ENCODE measurements at regions not wholly inside any gene's neighbourhood (a gene's known extent, or its start where the extent isn't known, plus 50 kb on each side); places are given as distances from the start of the nearest gene placed in this dataset.

DNA sequence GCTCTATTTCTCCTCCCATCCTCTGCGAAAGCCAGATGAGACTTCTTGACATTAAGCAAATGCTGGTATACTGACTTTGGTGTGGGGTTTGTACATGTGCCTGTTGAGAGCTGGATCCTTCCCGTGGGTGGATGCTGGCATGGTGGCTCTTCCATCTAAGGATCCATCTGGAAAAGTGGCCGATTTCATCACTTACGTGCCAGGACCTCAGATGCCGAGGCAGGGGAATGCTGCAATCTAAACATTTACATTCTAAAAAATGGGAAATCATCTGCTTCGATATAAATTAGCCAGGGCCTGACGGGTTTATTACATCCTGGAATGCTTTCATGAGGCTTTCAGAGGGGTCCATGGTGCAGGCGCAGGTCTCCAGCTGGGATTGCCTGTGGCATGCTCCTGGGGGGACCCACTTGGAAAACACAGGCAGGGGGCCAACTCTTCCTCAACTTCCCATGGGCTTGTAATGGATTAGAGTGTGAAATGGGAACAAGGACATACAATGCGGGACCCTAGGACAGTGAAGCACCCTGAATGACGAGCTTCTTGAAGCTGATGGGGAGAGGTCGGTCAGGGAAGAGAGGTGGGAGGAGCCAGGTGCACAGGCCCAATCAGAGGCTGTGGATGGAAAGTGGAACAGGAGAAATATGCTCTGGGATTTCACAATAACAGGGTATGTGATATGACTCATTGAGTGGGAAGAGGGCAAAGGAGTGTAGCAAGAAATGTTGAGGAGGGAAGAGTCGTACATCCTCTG, 105.5 kb upstream of the PITX1 start:
- DNase-seq (ENCODE audit: low read depth) = no peak

DNA sequence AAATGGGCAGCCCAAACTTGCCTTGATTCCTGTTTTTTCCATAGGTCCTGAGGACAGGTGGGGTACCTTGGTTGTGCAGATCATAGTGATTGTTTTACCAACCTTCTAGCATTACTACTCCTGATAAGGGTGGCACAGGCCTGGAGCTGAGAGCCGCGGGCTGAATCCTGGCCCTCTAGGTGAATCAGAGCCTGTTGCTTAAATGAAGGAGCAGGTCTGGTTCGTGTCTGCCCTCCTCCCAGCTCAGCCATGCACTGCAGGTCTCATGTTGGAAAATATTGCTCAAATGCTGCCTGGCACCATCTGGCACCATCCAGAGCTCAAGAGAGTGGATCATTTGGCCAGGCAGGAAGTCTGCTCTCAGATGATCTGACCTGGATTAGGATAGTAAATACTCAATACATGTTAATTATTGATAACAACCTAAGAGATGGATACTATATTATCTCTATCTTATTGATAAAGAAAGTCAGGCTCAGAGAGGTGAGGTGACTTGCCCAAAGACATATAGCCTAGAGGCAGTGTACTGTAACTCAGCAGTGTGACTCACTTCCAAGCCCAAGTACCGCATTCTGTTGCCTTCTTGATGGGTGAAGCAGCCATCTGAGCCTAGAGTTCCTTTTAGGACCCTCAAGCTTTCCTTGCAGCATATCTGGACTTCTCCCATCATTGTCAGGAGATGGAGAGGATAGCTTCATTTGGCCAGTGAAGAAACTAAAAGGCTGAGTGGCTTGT, 104.3 kb upstream of the PITX1 start:
- no peak for DNase-seq (ENCODE audit: low read depth)

DNA sequence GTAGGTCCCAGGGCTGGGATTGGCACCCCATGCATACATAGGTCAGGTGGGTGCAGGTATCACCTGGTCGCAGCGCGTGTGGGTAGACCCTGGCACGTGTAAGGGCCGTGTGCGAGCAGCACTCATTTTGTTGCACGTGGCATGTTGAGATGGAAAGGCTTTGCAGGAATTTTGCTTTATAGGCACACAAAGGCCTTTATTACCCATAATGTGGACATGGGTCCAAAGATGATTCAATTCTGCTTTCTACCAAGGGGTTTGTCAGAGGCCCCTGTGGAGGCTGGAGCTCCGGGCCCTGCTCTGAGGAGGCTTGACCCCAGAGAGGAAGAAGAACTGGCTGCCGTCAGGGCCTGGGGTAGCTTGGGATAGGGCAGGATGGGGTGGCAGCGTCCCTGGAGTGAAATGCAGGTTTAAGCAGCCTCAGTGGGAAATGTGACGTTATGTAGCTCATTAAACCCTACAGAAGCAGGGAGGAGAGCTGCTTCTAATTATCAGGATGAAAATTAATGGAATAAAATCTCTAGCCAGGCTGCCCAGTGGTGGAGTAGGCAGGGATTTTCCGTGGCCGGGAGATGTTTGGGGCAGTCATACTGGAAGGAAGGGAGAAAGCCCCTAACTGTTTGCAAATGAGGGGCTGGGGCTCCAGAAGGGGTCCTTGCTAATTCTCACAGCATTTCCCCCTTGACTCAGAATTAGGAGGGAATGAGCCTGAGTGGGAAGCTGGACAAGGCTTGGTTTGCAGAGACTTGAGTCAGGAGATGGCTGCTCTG, 103.3 kb upstream of the PITX1 start:
- DNase-seq (ENCODE audit: low read depth) = no peak

DNA sequence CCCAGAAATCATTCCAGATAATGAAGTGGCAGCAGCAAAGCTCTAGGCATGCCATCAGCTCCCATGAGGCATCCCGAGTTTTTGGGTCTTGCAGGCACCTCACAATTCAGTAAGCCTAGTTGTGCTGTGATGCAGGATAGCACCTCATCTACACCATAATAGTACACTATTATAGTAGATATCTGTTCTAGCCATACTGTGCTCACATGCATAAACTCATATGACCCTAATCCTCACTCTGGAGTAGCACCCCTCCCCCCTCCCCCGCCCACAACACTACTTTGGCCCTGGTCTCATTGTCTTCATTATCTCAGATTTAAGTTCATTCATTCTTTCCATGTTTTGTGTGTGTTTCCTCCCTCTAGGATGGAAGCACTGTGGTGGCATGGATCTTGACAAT, 102.5 kb upstream of the PITX1 start:
- no peak for DNase-seq (ENCODE audit: low read depth)

DNA sequence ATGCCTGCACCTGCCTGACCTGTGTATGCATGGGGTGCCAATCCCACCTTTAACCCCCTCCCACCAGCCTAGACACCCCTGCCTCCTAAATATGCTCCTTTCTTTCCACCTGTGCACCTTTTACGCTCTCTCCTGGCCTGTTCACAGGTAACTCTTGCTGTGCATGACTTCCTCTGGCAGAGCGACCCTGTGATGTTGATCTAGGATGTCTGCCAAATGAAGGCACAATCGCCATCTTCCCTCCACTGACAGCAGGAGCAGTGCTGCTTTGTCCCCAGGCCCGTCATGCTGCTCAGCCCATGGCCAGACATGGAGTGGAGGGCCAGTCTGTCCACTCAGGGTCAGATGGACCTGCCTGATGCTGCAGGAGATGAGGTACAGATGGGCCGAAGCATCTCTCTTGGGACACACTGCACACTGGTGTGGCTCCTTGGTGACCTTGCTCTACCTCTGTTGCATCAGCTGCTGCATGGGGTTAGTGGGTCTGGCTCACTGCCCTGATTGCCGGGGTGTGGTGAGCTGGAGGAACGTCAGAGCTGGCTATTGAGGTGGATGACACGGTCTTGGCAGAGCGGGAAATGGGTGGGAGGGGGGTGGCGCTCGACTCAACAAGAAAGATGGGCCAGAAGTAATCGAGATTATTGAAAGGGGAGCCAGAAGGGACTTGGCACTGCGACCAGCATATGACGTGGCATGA, 101.7 kb upstream of the PITX1 start:
- DNase-seq (ENCODE audit: low read depth) = no peak

DNA sequence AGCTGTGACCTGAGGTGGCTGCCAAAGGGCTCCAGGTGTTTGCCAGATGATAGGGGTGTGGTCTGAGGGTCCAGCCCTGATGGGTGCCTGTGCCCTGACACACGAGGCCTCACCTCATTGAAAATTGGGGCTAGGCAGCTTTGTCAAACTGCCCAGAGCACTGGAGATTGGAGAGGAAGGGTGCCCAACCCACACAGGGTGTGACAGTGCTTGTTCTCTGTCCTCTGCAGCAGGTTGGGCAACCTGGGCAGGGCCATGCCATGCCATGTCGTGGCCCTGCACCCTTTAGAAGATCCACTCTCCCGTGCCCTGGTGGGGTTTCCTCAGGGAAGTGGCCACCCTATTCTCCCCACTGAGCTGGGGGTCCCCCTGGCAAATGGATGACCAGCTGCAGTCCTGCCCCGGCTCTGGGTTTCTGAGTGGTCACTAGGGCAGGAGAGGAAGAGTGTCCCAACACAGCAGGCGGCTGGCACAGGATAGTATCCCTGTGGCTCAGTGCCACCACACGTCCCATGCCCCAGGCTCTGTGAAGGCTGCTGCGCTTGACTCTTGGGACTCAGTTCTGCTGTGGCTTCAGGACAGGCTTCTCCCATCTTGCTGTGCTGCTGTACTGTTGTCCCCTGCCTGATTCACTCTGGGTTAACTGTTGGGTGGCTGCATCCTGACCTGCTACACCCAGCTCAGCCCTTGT, 100.8 kb upstream of the PITX1 start:
- DNase-seq (ENCODE audit: low read depth) = no peak

DNA sequence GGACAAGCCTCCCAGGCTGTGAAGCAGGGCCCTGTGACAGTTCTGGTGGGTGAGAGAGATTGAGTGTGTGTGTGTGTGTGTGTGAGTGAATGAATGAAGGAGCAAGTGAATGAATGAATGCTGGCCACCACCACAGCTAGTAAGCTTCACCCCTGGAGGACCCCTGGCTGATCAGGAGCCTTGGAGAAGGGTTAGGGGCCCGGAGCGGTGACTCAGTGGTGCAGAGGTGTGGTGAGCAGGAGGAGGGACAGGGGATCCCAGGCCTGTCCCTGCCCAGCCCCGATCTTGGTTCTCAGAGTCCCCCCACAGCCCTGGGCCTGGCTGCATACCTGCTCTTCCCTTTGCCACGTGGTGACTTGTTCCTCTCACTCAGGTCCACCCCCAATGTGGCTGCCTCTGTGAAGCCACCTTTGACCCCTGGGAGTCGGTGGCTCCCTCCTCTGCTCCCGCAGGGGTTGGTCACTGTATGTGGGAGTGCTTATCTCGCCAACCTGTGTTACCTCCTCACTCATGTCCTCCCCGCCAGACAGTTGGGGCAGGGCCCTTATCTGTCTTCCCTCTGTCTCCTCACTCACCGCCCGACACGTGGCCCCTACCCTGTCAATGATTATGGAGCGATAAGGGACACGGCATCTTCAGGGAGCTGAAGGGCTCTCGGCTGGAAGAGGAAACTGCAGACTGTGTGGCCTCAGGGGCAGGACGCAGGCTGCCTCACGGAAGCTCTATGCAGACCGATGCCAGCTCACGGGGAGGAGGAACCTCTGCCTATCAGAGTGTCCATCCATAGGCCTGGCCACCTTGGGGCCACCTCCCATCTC, 99.9 kb upstream of the PITX1 start:
- DNase-seq (ENCODE audit: low read depth) = no peak

DNA sequence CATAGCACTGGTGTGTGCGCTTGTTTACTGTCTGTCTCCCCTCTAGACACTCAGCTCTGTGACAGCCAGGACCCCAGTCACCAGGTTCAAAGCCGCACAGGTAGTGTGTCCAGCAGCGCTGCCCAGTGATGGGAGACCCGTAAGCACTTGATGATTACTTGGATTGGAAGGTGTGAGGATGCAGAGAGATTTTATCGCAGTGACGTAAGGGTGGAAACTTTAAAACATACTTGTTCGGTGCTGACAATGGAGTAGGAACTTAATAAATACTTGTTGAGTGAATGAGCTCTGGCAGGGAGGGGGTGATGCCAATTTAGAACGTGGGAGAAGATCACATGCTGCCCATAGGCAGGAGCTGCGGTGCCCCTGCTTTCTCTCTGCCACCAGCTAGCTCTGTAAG, 99.2 kb upstream of the PITX1 start:
- no peak for DNase-seq (ENCODE audit: low read depth)

DNA sequence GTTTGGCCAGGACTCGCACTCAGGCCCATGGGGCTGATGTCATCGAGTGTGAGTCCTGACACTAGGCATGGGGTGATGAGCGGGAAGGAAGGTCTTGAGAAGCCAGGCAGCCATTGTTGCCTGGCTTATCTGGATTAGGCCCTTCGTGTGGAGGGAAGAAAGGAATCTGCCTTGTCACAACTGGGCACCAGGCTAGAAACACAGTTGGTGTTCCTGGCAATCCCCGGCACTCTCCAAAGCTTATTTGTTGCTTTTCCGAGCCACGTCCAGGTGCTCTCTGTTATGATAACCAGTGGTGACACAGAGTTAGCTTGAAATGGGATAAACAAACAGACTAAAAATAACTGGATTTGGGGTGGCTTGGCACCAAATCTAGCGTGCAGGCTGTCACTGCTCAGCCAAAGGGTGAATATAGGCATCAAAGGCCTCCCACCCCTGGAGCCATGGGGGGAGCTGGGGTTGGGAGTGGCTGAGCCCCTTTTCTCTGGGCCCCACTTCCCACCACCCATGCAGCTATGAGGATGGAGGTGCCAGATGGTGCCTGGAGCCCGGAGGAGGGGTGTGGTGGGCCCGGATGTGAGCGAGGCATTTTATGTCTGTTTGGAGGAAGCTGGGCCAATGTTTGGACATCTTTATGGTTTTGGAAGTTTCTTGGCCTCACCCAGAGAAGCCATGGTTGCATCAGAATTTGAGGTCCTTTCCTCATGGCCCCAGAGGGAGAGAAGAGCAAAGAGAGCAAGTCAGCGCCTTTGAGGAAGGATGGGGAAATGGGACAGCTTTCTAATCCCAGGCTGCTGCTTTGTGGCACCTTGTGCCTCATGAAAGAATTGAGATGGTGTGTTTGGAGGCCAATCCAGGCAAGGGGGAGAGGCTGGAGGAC, 98.0 kb upstream of the PITX1 start:
- no peak for DNase-seq (ENCODE audit: low read depth)

DNA sequence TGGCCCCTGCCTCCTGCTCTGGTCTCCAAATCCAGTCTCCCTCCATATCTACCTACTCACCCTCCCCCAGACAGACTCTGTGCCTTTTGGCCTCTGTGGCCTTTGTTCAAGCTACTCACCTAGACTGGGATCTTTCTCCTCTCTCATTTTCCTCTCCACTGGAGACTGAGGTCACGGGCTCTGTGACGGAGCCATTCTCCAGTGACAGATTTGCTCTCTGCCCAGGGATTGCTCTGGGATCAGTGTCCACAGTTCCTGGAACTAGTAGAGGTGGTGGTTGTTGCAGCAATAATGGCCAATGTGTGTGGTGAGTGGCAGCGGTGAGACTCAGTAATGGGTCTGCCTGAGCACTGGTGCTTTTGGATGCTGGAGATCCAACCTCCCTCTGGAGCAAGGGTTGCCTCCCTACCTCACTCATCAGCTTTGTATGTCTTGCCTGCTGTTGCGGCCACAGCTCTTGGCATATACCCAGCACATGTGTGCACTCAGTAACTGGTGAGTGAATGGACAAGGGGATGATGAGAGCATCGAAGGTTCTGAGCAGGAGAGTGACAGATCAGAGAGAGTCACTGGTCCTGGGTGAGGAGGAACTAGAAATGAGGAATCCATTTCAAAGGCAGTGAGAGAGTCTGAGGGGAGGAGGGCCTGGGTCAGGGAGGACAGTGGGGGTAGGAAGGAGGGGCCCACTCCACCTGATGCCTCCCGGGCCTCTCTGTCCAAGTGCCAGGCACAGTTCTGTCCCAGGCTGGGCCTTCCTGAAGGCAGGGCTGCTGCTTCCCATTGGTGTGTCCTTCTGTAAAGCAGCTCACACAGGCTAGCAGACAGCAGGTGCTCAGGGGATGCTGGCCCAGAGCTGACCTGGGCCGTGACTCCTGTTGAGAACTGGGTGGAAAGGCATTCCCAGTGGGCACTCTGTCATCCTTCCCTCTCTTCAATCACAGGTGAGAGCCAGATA, 96.5 kb upstream of the PITX1 start:
- no peak for DNase-seq (ENCODE audit: low read depth)

DNA sequence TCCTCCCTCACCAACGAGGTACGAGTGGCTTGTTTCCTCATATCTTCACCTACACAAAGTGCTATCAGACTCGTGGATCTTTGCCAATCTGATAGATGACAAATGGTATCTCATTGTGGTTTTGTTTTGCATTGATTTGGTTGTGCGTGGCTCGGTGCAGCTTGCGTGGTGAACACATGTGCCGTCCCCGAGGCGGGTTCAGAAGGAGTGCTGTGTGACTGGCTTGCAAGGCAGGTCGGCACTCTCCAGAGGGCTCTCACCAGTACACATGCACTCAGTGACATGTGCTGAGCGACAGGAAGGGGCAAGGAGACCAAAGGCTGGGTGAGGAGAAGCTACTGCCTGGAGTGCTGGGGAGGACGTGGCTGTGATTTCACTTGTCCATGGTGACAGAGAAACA, 95.3 kb upstream of the PITX1 start:
- no peak for DNase-seq (ENCODE audit: low read depth)

DNA sequence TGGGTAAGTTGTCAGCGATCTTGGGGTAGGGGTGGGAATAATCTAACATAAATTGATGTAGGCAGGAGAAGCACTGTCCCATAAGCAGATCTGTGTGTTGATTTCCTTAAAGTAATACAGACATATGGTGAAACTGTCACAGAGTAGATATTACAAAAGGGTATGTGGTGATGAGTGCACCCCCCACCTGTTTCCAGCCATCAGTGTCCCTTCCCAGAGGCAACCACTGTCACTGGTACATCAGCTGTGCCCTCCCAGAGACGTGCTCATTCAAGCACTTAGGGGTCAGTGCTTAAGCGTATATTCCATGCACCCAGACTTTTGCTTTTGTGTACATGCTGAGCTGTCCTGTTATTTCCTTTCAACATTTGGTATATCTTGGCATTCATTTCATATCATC, 94.3 kb upstream of the PITX1 start:
- no peak for DNase-seq (ENCODE audit: low read depth)

DNA sequence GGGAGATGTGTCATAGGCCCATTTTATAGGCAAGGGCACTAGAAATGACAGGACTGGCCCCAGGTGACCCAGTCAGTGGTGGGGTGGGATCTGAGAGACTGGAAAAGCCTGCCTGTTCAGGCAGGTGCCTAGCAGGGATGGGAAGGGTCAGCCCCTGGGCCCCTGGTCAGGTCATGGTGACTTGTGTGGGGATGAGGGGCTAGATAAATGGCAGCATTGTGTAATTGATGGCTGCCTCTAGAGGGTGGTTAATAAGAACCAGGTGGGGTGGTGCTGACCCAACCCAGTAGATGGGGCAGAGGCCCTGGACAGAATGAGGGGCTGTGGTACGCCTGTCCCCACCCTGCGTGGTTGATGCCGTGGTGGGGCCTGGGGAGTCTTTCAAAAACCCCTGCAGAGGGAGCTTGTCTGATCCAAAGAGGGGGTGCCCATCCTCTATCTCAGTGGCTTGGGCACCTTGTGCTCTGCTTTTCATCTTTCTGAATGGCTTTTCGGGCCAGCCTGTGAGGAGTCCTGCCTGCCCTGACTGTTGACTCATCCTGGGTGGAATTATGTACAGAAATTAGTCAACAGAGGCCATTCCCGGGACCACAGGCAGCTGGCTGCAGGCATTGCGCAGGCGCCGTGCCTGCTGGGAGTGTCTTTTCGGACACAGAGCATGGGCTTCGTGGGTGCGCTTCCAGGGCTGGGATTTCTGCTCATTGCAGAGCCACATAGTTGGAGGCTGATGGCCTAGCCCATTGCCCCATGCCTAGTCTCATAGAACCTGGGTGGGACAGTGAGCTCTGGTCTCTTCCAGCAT, 93.6 kb upstream of the PITX1 start:
- DNase-seq (ENCODE audit: low read depth) = no peak

DNA sequence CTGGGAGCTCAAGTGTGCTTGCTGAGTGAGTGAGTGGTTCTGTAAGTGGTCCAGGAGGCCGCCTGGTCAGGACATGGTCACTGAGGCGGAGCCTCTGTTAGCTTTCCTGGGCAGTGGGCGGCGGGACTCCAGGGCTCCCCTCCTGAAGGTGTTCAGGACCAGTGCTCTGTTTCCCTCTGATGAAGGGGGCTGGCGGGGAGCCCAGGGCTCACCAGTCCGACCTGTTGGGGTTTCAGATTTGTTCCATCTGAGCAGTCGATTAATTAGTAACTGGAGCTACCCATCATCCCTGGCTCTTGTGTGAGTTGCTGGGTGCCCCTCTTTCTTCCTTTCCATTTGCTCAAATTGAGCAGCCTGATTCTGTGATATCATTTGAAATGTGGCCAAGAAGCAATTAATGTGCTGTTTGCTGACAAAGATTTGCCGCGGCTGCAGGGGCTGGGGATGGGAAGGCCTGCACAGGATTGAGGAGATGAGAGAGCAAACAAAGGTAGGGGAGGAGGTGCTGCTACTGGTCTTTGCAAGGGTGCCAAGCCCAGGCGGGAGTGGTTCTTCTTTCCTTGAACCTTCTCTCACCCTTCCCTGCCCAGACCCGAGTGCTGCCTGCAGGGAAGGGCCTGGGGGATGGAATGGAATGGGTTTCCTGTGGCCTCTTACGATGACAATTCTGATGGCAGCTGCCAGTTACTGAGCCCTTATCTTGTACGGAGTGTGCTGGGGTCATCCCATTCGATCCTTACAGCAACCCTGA, 92.8 kb upstream of the PITX1 start:
- no peak for DNase-seq (ENCODE audit: low read depth)

DNA sequence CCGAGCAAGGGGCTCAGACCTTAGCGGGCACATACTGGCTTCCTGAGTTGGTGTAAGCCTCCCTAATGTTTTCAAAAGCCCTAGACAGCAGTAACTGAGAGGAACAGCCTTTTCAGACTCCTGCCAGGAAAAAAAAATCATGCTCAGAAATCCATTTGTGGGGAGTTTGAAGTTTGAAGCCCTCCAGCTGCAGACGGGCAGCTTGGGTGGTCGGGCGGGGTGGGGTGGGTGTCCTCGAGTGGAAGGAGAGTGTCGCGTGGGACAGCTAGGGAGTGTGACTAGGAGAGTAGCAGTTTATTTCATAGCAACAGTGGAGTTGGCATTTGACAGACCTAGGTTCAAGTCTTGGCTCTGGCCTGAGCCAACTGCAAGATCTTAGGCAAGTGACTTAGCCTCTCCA, 90.7 kb upstream of the PITX1 start:
- DNase-seq (ENCODE audit: low read depth) = no peak

DNA sequence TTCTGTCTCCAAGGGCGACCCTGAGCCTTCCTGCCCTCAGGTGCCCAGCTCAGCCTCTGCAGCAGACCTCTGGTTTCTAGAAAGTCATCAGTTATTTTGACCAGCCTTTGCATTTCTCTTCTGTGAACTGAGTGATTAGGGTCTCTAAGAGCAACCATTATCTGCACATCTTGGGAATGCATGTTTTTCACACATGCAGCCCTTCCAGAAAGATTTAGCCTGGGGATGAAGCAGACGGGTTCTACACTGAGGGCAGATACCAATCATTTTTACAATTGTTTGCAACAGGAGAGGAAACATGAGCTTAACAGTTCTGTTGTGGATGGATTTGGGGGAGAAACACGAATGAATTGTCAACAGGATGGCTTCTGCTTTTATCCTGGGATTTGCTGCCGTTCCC, 90.1 kb upstream of the PITX1 start:
- no peak for DNase-seq (ENCODE audit: low read depth)

DNA sequence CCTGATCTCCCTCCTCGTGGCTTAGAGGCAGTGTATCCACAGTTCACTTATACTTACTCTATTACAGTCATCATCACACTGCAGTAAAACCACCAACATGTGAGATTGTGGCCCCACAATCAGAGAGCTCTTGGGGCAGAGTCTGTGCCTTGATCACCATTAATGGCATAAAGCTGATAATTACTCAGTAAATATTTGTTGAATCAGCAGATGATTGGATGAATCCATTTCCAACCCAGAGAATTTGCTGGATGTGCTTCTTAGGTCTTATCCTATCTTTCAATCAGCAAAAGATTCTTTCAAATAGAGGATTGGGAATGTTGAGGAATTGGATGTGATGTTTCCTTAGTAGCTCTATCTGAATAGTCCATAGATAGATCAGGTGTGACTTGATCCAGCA, 88.8 kb upstream of the PITX1 start:
- no peak for DNase-seq (ENCODE audit: low read depth)

All from activated T-helper 9 cell treated with anti-CD3 and anti-CD28 coated beads, Interleukin-2, amount 50 U/mL, for 16 hours (primary cell).